ENCODE measurements at regions not wholly inside any gene's neighbourhood (a gene's known extent, or its start where the extent isn't known, plus 50 kb on each side); places are given as distances from the start of the nearest gene placed in this dataset.

DNA sequence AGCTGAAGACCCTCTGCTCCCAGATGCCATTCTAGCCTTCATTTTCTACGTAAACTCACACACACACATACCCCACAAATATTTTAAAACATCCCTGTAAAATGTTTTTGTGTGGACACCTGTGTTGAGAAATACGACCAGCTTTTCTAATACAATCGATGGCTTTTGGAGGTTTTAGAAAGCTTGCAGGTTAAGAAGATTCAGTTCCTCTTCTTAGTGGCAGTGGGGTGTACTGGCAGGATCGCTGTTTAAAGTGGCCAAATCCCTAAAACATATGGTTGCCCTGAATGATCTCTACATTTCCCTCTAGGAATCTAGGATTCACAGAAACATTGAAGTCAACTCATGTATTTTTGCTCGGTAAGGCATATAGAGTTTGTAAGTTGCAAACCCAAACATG lies 236.3 kb downstream of the NSG2 start:
- H3K9me3 ChIP-seq (replicated peaks in 1 of 2; ENCODE audit: control insufficient read depth in 1 of 2, insufficient read depth in 1 of 2, low read length in 2 of 2) = no peaks in the 10 kb centered on the region
- no peak for DNase-seq
- Mint-ChIP-seq H3K4me1 (no peaks in the 10 kb centered on the region), H3K36me3 (no peaks in the 10 kb centered on the region), H3K4me3 (no peak overlapping the region), H3K27me3 (ENCODE audit: low read depth in 3 of 3) (peaks cover 3 to 8% (median 5%) of the 10 kb centered on the region in 3 donors), H3K9me3 (peaks cover 0 to 5% (median 0%) of the 10 kb centered on the region in 7 donors), H3K27ac (peak overlapping the region in 1 of 7 donors; percentile 27)
- no CpG with 5 or more reads among the region's 5 CpGs for WGBS (ENCODE audit: insufficient coverage)
- H3K4me2 ChIP-seq (replicated peaks; ENCODE audit: extremely low read depth, low read length, poor library complexity, severe bottlenecking) = no peak overlapping the region
- H3K4me1 ChIP-seq (ENCODE audit: control insufficient read depth in 1 of 2, insufficient read depth in 2 of 2, low read length in 2 of 2) = no peaks in the 10 kb centered on the region
- no peaks in the 10 kb centered on the region for H3K36me3 ChIP-seq (replicated peaks in 1 of 2; ENCODE audit: control insufficient read depth in 1 of 2, insufficient read depth in 2 of 2, low read length in 2 of 2)
- no peak overlapping the region for H3K27ac ChIP-seq (ENCODE audit: low read depth in 1 of 2, low read length in 2 of 2)
- intact Hi-C loops (cut with micrococcal nuclease) = no loop called here
- H3K4me3 ChIP-seq (replicated peaks in 1 of 3; ENCODE audit: low read depth in 2 of 3, low read length in 3 of 3) = no peak overlapping the region
- no peaks in the 10 kb centered on the region for H4K20me1 ChIP-seq (ENCODE audit: insufficient read depth, low read length)
- H3K27me3 ChIP-seq (ENCODE audit: control insufficient read depth in 2 of 2, insufficient read depth in 2 of 2, low read length in 2 of 2) = no peaks in the 10 kb centered on the region
- TF ChIP-seq, protein P1, sequence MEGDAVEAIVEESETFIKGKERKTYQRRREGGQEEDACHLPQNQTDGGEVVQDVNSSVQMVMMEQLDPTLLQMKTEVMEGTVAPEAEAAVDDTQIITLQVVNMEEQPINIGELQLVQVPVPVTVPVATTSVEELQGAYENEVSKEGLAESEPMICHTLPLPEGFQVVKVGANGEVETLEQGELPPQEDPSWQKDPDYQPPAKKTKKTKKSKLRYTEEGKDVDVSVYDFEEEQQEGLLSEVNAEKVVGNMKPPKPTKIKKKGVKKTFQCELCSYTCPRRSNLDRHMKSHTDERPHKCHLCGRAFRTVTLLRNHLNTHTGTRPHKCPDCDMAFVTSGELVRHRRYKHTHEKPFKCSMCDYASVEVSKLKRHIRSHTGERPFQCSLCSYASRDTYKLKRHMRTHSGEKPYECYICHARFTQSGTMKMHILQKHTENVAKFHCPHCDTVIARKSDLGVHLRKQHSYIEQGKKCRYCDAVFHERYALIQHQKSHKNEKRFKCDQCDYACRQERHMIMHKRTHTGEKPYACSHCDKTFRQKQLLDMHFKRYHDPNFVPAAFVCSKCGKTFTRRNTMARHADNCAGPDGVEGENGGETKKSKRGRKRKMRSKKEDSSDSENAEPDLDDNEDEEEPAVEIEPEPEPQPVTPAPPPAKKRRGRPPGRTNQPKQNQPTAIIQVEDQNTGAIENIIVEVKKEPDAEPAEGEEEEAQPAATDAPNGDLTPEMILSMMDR (IDR thresholded peaks at IDR 0.05) = no peak
- H2AFZ ChIP-seq (ENCODE audit: insufficient read depth, low read depth, low read length, poor library complexity, severe bottlenecking) = no peak overlapping the region
- no peaks in the 10 kb centered on the region for H3K79me2 ChIP-seq (ENCODE audit: insufficient read depth, low read length)
- no peak overlapping the region for H3K9ac ChIP-seq (ENCODE audit: insufficient read depth, low read length, poor library complexity, severe bottlenecking)

DNA sequence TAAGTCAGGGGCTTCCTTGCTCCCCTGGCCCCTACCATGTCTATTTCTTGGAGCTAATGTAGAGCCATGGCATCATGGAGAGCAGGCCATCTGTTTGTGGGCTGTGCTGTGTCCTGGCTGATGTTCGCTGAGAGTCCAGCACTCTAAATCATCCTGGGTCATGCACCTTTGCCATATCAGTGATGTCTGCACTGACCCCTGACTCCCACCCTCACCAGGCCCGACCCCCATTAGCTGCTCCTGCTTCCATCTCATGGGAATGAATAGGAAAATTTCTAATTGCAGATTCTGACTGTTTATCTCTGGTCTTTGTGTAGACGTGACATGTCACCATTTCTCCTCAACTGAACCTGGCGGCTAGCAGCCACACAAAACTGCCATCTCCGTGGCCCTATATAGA lies 236.9 kb downstream of the NSG2 start:
- Mint-ChIP-seq H3K4me3 (peak overlapping the region in 1 of 2 donors; percentile 12), H3K4me1 (no peaks in the 10 kb centered on the region), H3K27me3 (ENCODE audit: low read depth in 3 of 3) (peaks cover 3 to 8% (median 5%) of the 10 kb centered on the region in 3 donors), H3K9me3 (peaks cover 0 to 5% (median 0%) of the 10 kb centered on the region in 7 donors), H3K27ac (no peak overlapping the region), H3K36me3 (no peaks in the 10 kb centered on the region)
- no peak for DNase-seq
- TF ChIP-seq, protein P1 (IDR thresholded peaks at IDR 0.05) = no peak
- no peaks in the 10 kb centered on the region for H3K9me3 ChIP-seq (replicated peaks in 1 of 2; ENCODE audit: control insufficient read depth in 1 of 2, insufficient read depth in 1 of 2, low read length in 2 of 2)
- H3K79me2 ChIP-seq (ENCODE audit: insufficient read depth, low read length) = no peaks in the 10 kb centered on the region
- H3K36me3 ChIP-seq (replicated peaks in 1 of 2; ENCODE audit: control insufficient read depth in 1 of 2, insufficient read depth in 2 of 2, low read length in 2 of 2) = no peaks in the 10 kb centered on the region
- no peak overlapping the region for H3K9ac ChIP-seq (ENCODE audit: insufficient read depth, low read length, poor library complexity, severe bottlenecking)
- H3K27me3 ChIP-seq (ENCODE audit: control insufficient read depth in 2 of 2, insufficient read depth in 2 of 2, low read length in 2 of 2) = no peaks in the 10 kb centered on the region
- H3K4me3 ChIP-seq (replicated peaks in 1 of 3; ENCODE audit: low read depth in 2 of 3, low read length in 3 of 3) = no peak overlapping the region
- intact Hi-C loops (cut with micrococcal nuclease) = no loop called here
- no CpG with 5 or more reads among the region's 5 CpGs for WGBS (ENCODE audit: insufficient coverage)
- H2AFZ ChIP-seq (ENCODE audit: insufficient read depth, low read depth, low read length, poor library complexity, severe bottlenecking) = no peak overlapping the region
- no peak overlapping the region for H3K4me2 ChIP-seq (replicated peaks; ENCODE audit: extremely low read depth, low read length, poor library complexity, severe bottlenecking)
- no peaks in the 10 kb centered on the region for H4K20me1 ChIP-seq (ENCODE audit: insufficient read depth, low read length)
- H3K27ac ChIP-seq (ENCODE audit: low read depth in 1 of 2, low read length in 2 of 2) = no peak overlapping the region
- H3K4me1 ChIP-seq (ENCODE audit: control insufficient read depth in 1 of 2, insufficient read depth in 2 of 2, low read length in 2 of 2) = no peaks in the 10 kb centered on the region

All from CD14-positive monocyte (primary cell).